A549 (cell line): ENCODE measurements at regions not wholly inside any gene's neighbourhood (a gene's known extent, or its start where the extent isn't known, plus 50 kb on each side); places are given as distances from the start of the nearest gene placed in this dataset.

Source experiments
- ATAC-seq, 2 experiments: fragments of 200-7000 bp in 1 of 2; fragments of >200 bp in 1 of 2; cut with Nextera tagmentation in 1 of 2; cut with Tn5 transposase in 1 of 2; 3 replicates each; pipeline versions ENCODE4 v1.8.0 to v1.9.1; 2018 to 2020; ENCODE audit warnings: mild to moderate bottlenecking in 1 of 2, moderate library complexity in 1 of 2
- CTCF ChIA-PET: fragments of 300-600 bp; sonication (Branson Sonifier 250); formaldehyde crosslinking; extraction: SDS; loops from one replicate; lab custom pipeline; 2021; ENCODE audit warnings: antibody characterized with exemption, inconsistent platforms; lab: Yijun Ruan, JAX
- POLR2A ChIA-PET: fragments of 350-600 bp; formaldehyde crosslinking; extraction: SDS; loops from one replicate; lab custom pipeline; 2021; ENCODE audit warnings: antibody characterized with exemption, inconsistent platforms; lab: Yijun Ruan, JAX
- DNase-seq, 2 experiments: peaks; one replicate each; pipeline versions ENCODE4 v3.0.0 to v3.0.0-alpha.2; 2011 to 2016; ENCODE audit warnings: low read depth in 1 of 2, low spot score in 1 of 2
- FAIRE-seq: peaks from 2 replicates; lab custom pipeline; 2011; peaks lifted over from hg19 to GRCh38; lab: Jason Lieb, UNC
- H3K27ac ChIP-seq, 2 experiments: fragments of >200 bp; sonication (Bioruptor Twin); formaldehyde crosslinking; 3 replicates each; pipeline ENCODE4 v1.5.1; 2016 to 2017
- H3K4me1 ChIP-seq: fragments of >200 bp; sonication (Bioruptor Twin); formaldehyde crosslinking; 3 replicates; pipeline ENCODE4 v1.6.1; 2016
- H3K4me2 ChIP-seq: fragments of >200 bp; sonication (Bioruptor Twin); formaldehyde crosslinking; 3 replicates; pipeline ENCODE4 v1.6.1; 2016
- H3K4me3 ChIP-seq: fragments of >200 bp; sonication (Bioruptor Twin); formaldehyde crosslinking; 3 replicates; pipeline ENCODE4 v1.5.1; 2016
- H3K9me3 ChIP-seq: fragments of >200 bp; sonication (Bioruptor Twin); formaldehyde crosslinking; 3 replicates; pipeline ENCODE4 v1.6.1; 2016
- BCL3 ChIP-seq: fragments of >200 bp; sonication (Bioruptor Twin); formaldehyde crosslinking; IDR thresholded peaks from 3 replicates; pipeline ENCODE4 v1.6.1; 2016
- CBX8 ChIP-seq: fragments of 200-600 bp; sonication (generic); IDR thresholded peaks from 2 replicates; pipeline ENCODE4 v1.6.1; 2016
- EHF ChIP-seq: fragments of 250-450 bp; sonication (Bioruptor Pico); IDR thresholded peaks from 2 replicates; pipeline ENCODE4 v1.5.0; 2020; ENCODE audit warnings: mild to moderate bottlenecking
- EP300 ChIP-seq, 2 experiments: fragments of >200 bp; sonication (Bioruptor Twin); formaldehyde crosslinking; IDR thresholded peaks; 2 replicates in 1 of 2; 3 replicates in 1 of 2; pipeline ENCODE4 v1.6.1; 2016 to 2017
- GATA3 ChIP-seq: IDR thresholded peaks from 2 replicates; pipeline ENCODE4 v1.6.1; 2012; ENCODE audit warnings: borderline replicate concordance
- HOXA7 ChIP-seq: fragments of 250-450 bp; sonication (Bioruptor Pico); IDR thresholded peaks from 2 replicates; pipeline ENCODE4 v1.5.0; 2020; ENCODE audit warnings: mild to moderate bottlenecking, moderate library complexity
- HOXB5 ChIP-seq: fragments of 250-450 bp; sonication (Bioruptor Pico); IDR thresholded peaks from 2 replicates; pipeline ENCODE4 v1.5.0; 2020; ENCODE audit warnings: mild to moderate bottlenecking, moderate library complexity
- JUNB ChIP-seq: fragments of >200 bp; sonication (Bioruptor Twin); formaldehyde crosslinking; IDR thresholded peaks from 2 replicates; pipeline ENCODE4 v1.6.1; 2016
- MYC ChIP-seq: IDR thresholded peaks from 2 replicates; pipeline ENCODE4 v1.6.1; 2012; ENCODE audit warnings: mild to moderate bottlenecking, inconsistent platforms, low read length, improper control_type of control experiment, borderline replicate concordance
- NFE2L2 ChIP-seq: fragments of 150-350 bp; conservative IDR thresholded peaks from 2 replicates; pipeline ENCODE4 v1.6.1; 2014; ENCODE audit warnings: low read length
- PHF8 ChIP-seq: fragments of 200-600 bp; sonication (generic); IDR thresholded peaks from 2 replicates; pipeline ENCODE4 v1.6.1; 2016; ENCODE audit warnings: low read depth, mild to moderate bottlenecking, antibody characterized with exemption, moderate library complexity, borderline replicate concordance
- POLR2AphosphoS2 ChIP-seq: conservative IDR thresholded peaks from 2 replicates; pipeline ENCODE4 v1.6.1; 2012; ENCODE audit warnings: low read length, improper control_type of control experiment, inconsistent platforms
- RCOR1 ChIP-seq: fragments of 150-350 bp; IDR thresholded peaks from 2 replicates; pipeline ENCODE4 v1.6.1; 2014; ENCODE audit warnings: antibody characterized with exemption, low read length, low read depth
- RFX5 ChIP-seq: fragments of 450-650 bp; IDR thresholded peaks from 2 replicates; pipeline ENCODE4 v1.7.1; 2014; ENCODE audit warnings: antibody characterized with exemption, mild to moderate bottlenecking, moderate library complexity
- RNF2 ChIP-seq: fragments of 200-600 bp; sonication (generic); IDR thresholded peaks from 2 replicates; pipeline ENCODE4 v1.6.1; 2016; ENCODE audit warnings: low read depth, mild to moderate bottlenecking, antibody characterized with exemption, moderate library complexity, borderline replicate concordance
- TFCP2L1 ChIP-seq: fragments of 250-450 bp; sonication (Bioruptor Pico); IDR thresholded peaks from 2 replicates; pipeline ENCODE4 v1.5.0; 2021; ENCODE audit warnings: mild to moderate bottlenecking
- ZFP36 ChIP-seq: fragments of 450-650 bp; IDR thresholded peaks from 2 replicates; pipeline ENCODE4 v1.6.1; 2014; ENCODE audit warnings: borderline replicate concordance; ENCODE audit not compliant: partially characterized antibody
- ZNF302 ChIP-seq: fragments of 250-450 bp; sonication (Bioruptor Pico); IDR thresholded peaks from 2 replicates; pipeline ENCODE4 v1.9.0; 2021; ENCODE audit warnings: inconsistent platforms, mild to moderate bottlenecking, moderate library complexity
- WGBS: methylation state at CpG from one replicate; pipeline ENCODE4 v1.1.6; 2017; ENCODE audit errors: missing lambda C conversion rate; 5-methylcytosine and 5-hydroxymethylcytosine counted together
- TF ChIP-seq, protein P1 (sequence below): fragments of 150-350 bp; IDR thresholded peaks from 2 replicates; pipeline ENCODE4 v1.6.1; 2014; ENCODE audit warnings: low read depth, mild to moderate bottlenecking, low read length
- TF ChIP-seq, protein P2 (sequence below): fragments of >200 bp; sonication (Bioruptor Twin); formaldehyde crosslinking; IDR thresholded peaks from 2 replicates; pipeline ENCODE4 v1.6.1; 2016
- TF ChIP-seq, protein P3 (sequence below): IDR thresholded peaks from 2 replicates; pipeline ENCODE4 v1.6.1; 2012
- TF ChIP-seq, protein P4 (sequence below): fragments of 250-450 bp; sonication (Bioruptor Pico); IDR thresholded peaks from 2 replicates; pipeline ENCODE4 v1.5.0; 2021; ENCODE audit warnings: mild to moderate bottlenecking, moderate library complexity, borderline replicate concordance

GRCh38 chr20:17158701-17159100, 68.1 kb upstream of the PCSK2 start:
- DNase-seq (no peak), ATAC-seq (no peak), FAIRE-seq (no peak)
- H3K27ac ChIP-seq: no peak overlapping the region
- no peak overlapping the region for H3K4me3 ChIP-seq
- ChIA-PET POLR2A (no interaction called here), CTCF (interaction anchor here (1.3 kb wide), 1 partner anchor 10 kb away, joined by 3 read pairs; no protein-coding TSS in a partner anchor)
- H3K4me2 ChIP-seq: no peak overlapping the region
- 0% methylated on average over 2 of the region's 2 CpGs for WGBS
- TF ChIP-seq, protein P1, sequence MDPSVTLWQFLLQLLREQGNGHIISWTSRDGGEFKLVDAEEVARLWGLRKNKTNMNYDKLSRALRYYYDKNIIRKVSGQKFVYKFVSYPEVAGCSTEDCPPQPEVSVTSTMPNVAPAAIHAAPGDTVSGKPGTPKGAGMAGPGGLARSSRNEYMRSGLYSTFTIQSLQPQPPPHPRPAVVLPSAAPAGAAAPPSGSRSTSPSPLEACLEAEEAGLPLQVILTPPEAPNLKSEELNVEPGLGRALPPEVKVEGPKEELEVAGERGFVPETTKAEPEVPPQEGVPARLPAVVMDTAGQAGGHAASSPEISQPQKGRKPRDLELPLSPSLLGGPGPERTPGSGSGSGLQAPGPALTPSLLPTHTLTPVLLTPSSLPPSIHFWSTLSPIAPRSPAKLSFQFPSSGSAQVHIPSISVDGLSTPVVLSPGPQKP: no peak
- no peak for TF ChIP-seq EHF
- no peak for TF ChIP-seq JUNB
- TF ChIP-seq, protein P2, sequence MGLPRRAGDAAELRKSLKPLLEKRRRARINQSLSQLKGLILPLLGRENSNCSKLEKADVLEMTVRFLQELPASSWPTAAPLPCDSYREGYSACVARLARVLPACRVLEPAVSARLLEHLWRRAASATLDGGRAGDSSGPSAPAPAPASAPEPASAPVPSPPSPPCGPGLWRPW: no peak
- TF ChIP-seq PHF8: no peak
- no peak for TF ChIP-seq BCL3
- no peak for TF ChIP-seq ZFP36
- TF ChIP-seq HOXA7 (CRISPR knock-in tag): no peak
- H3K9me3 ChIP-seq: no peaks in the 10 kb centered on the region
- no peaks in the 10 kb centered on the region for H3K4me1 ChIP-seq

DNA sequence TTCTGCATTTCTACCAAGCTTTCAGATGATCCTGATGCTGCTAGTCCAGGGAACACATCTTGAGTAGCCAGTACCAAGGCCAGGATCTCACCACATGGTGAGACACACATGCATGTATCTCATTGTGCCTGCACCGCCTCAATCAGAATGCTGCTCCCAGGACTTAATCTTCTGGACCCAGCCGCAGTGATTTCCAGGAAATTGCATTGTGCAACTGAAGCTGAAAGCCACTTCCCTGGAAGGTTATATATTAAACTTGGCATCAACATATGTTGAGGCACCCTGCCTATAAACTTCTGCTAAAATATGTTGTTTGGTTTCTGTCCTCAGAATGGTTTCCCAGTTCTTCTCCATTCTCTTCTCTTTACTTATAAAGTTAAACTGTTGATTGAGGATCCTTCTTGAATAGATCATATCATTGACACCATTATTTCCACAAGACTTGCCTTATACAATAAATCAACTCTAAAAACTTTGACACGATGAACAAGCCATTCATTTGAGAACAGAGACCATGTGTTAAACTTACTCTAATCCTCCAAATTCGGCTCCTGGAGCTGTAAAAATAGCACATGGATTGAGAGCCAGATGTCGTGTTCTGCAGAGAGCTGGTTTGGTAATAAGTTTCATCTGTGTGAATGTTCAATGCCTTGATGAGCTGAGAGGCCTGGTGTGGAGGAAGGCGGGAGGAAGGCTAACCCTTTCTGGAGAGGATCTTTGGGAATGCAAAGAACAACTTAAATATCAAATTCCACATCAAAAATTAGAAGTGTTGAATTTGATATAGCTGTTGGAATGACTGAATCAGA, 65.0 kb upstream of the PCSK2 start:
- ATAC-seq (no peak), DNase-seq (no peak), FAIRE-seq (peak; percentile 39)
- WGBS: 12% methylated on average over 6 of the region's 6 CpGs
- no peak for TF ChIP-seq HOXB5
- no peak for TF ChIP-seq EP300 (IDR thresholded peaks at IDR 0.05)
- TF ChIP-seq CBX8: no peak
- TF ChIP-seq RFX5: no peak
- TF ChIP-seq, protein P3, sequence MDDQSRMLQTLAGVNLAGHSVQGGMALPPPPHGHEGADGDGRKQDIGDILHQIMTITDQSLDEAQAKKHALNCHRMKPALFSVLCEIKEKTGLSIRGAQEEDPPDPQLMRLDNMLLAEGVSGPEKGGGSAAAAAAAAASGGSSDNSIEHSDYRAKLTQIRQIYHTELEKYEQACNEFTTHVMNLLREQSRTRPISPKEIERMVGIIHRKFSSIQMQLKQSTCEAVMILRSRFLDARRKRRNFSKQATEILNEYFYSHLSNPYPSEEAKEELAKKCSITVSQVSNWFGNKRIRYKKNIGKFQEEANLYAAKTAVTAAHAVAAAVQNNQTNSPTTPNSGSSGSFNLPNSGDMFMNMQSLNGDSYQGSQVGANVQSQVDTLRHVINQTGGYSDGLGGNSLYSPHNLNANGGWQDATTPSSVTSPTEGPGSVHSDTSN: no peak
- TF ChIP-seq ZNF302 (CRISPR knock-in tag): no peak
- TF ChIP-seq RNF2: no peak
- TF ChIP-seq MYC: no peak
- TF ChIP-seq TFCP2L1 (CRISPR knock-in tag): no peak
- TF ChIP-seq RCOR1: no peak
- TF ChIP-seq, protein P4, sequence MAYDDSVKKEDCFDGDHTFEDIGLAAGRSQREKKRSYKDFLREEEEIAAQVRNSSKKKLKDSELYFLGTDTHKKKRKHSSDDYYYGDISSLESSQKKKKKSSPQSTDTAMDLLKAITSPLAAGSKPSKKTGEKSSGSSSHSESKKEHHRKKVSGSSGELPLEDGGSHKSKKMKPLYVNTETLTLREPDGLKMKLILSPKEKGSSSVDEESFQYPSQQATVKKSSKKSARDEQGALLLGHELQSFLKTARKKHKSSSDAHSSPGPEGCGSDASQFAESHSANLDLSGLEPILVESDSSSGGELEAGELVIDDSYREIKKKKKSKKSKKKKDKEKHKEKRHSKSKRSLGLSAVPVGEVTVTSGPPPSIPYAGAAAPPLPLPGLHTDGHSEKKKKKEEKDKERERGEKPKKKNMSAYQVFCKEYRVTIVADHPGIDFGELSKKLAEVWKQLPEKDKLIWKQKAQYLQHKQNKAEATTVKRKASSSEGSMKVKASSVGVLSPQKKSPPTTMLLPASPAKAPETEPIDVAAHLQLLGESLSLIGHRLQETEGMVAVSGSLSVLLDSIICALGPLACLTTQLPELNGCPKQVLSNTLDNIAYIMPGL (CRISPR knock-in tag): no peak
- no peak for TF ChIP-seq POLR2AphosphoS2
- TF ChIP-seq GATA3: no peak
- TF ChIP-seq NFE2L2: no peak
- Histone ChIP-seq H3K4me3 (no peak overlapping the region), H3K4me2 (no peak overlapping the region), H3K27ac (no peak overlapping the region), H3K4me1 (no peaks in the 10 kb centered on the region), H3K9me3 (no peaks in the 10 kb centered on the region)
- ChIA-PET CTCF (no interaction called here), POLR2A (no interaction called here)
